Stimulated activated CD4-positive, alpha-beta T cell treated with anti-CD3 and anti-CD28 coated beads, Interleukin-4, amount 100 ng/mL, for 1 hour (primary cell): ENCODE measurements at regions not wholly inside any gene's neighbourhood (a gene's known extent, or its start where the extent isn't known, plus 50 kb on each side); places are given as distances from the start of the nearest gene placed in this dataset.

Experiments used
- DNase-seq: peaks from one replicate; pipeline ENCODE4 v3.0.0-alpha.2; 2020

DNA sequence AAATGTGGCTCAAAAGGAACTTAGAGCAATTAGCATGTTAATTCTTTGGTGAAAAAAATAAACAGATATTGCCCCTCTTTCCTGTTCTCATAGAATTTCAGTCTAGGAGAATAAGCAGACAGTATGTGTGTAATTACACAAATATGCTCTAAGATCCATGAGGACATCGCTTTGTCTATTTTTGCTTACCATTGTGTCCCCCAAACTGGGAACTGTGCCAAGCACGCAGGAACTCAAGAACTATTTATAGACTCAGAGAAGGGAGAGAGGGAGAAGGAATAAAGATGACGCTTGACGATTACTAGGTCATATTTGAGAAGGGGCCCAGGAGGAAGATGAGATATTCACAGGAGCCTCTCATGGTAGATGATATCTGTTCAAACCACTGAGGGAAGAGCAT, 692.6 kb downstream of the RAB28 start:
- no peak for DNase-seq

- no peak for DNase-seq
These were observed 696.9 kb downstream of the RAB28 start for GRCh38 chr4:12787261-12787660.

GRCh38 chr4:12778706-12779105, 705.4 kb downstream of the RAB28 start:
- no peak for DNase-seq

- DNase-seq, result no peak
These were observed 705.9 kb downstream of the RAB28 start for GRCh38 chr4:12778191-12778590.

GRCh38 chr4:12770351-12770750, 713.8 kb downstream of the RAB28 start:
- DNase-seq, result no peak

DNA sequence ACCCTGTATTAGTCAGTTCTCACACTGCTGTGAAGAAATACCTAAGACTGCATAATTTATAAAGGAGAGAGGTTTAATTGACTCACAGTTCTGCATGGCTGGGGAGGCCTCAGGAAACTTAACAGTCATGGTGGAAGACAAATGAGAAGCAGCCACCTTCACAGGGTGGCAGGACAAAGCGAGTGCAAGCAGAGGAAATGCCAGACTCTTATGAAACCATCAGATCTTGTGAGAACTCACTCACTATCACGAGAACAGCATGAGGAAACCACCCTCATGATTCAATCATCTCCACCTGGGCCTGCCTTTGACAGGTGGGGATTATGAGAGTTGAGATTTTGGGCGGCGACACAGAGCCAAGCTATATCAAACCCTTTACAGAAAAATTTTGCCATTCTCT, 722.4 kb downstream of the RAB28 start:
- DNase-seq, result no peak

- no peak for DNase-seq
These were observed 737.0 kb downstream of the RAB28 start for GRCh38 chr4:12747154-12747553.

GRCh38 chr4:12746221-12746620, 737.9 kb downstream of the RAB28 start:
- DNase-seq, result no peak

DNA sequence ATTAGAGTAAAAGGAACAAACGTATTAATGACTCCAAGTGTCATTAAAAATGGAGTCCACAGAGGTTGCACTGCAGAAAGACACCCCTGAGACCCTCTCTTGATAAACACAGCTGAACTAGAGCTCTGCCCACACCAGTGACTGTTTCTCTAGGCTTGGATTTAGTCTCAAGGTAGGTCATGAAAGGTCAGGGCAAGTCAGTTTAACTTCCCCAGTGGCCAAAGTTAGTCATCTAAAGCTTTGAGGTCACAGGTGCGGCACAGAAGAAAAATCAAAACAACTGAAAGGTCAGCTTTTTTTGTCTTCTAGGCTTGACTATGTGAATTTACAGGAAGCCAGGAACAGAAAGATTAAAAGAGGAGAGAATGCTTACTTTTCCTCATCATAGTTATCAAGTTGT, 749.6 kb downstream of the RAB28 start:
- no peak for DNase-seq

DNA sequence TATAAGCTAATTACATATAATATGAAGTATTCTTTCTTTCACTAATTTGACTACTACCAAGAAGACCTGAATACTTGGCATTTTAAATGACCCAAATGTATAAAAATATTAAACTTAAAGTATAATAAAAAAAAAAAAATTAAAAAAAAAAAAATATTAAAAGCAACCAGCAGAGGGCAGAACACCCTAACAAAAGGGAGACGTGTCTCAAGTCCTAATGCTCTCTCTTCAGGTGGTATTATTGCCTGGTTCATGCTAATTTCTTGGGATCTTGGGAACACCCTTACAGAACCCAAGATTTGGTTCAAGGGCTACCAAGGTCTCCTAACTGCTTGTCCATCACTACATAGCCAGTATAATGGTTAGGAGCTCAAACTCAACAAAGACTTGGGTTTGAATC, 754.8 kb downstream of the RAB28 start:
- no peak for DNase-seq

DNA sequence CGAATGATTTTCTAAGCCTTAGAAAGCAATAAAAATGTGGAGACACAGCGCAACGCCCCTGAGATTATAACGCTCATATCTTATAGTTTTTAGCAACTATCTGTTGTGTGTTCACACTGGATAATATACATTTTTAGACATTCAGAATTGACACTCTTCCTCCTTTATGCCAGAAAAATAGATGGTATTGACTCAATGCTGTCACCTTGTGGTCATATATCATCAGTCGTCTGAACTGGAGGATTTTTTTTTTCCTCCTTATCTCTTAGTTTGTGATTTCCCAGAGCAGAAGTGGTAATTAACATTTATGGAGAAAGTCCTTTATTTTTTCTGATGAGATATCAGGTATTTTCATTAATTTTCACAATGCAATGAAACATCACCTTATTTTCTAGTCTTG, 759.6 kb downstream of the RAB28 start:
- DNase-seq, result no peak

DNA sequence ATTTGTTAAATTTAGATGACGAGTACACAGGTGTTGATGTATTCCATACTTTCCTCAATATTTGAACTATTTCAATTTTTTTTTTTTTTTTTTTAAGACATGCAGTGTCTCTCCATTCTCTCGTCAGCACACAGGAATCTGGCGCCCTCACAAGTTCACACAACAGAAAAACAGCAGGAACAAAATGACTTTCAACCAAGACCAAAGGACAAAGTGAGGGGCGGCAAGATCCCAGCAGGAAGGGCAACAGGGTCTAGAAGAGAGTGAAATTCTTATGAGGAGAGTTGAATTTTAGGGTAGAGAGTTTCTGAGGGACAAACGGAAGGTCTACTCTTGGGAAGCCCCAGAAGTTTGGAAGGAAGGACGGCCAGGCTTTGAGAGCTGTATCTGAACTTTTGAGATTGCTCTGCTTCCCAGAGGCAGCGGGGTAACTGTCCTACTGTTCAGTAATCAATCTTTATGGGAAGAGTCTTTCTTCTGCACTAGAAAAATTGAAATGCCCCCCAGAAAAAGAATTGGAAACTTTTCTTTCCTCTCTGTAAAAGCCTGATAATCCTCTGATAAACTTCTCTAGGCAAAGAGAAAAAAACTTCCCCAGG, 760.2 kb downstream of the RAB28 start:
- no peak for DNase-seq

DNA sequence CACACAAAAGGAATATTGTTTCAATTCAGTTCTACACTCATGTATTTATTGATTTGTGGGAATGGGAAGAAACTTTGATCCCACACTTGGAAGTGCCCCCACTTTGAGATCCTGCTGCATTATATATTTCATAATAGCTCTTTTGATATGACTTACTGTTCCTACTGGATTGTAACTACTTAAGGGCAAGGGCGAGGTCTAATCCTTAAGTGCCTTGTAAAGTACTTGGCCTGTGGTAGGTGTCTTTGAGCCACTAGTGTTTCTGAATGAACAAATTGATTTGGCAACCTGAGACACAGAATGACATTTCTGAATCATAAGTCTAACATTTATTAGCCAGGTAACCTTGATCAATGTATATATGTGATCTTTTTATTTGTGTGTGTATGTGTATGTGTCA, 767.2 kb downstream of the RAB28 start:
- DNase-seq, result no peak

- no peak for DNase-seq
These were observed 771.3 kb downstream of the RAB28 start for GRCh38 chr4:12712648-12713339.

GRCh38 chr4:12707381-12708175, 776.6 kb downstream of the RAB28 start:
- DNase-seq, result no peak

DNA sequence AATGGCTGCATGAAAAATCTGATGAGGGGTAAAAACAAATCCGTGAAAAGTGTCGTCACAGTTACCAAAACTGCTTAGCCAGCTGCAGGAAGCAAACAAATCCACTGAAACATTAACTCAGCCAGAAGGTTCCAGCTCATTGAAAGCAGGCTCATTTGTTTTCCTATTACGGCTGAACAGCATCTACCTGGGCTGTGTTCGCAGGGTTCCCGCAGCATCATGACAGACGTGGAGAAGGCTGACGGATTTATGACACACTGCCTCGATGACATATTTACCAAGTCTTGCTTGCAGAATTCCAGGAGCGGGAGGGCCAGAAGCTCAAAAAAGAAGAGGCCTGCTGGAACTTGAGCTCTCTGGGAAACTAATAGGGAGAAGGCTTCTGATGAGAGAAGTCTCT, 781.1 kb downstream of the RAB28 start:
- DNase-seq, result no peak

- no peak for DNase-seq
These were observed 782.8 kb downstream of the RAB28 start for GRCh38 chr4:12701384-12701783.

GRCh38 chr4:12697970-12698369, 786.2 kb downstream of the RAB28 start:
- DNase-seq, result no peak

- DNase-seq, result no peak
These were observed 791.3 kb downstream of the RAB28 start for GRCh38 chr4:12692815-12693214.

DNA sequence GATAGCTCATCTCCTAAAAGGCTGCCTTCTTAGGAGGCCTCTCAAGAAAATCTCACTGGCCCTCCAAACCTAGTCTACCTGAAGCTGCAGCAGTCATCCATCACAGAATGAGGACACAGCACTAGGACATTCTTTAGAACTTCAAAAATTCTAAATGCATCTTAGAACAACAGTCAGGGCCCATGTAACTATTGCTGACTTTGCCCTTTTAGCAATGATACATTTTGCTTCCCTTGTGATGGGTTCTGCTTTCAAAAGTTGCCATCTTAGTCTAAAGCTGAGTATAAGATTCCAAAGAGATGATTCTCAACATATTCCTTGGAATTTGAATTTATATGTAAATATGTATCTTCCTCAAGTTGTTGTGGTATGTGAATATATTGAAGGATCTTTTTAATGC, 793.0 kb downstream of the RAB28 start:
- no peak for DNase-seq

DNA sequence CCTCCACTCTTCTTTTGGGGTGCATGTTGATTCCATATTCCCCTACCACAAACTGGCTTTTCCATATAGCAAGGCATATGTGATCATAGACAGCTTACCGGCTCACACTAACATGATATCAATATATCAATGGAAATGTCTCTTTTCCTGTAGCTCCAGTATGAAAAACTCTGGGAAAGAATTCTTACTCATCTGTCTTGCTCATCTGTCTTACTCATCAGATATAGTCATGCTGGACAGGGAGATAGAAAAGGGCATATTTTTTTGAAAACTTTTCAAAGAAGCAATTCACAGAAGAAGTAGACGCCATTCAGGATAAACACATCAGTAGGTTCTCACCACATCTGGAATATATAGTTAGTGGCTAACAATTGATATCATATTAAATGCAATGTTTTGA, 794.7 kb downstream of the RAB28 start:
- no peak for DNase-seq

- DNase-seq, result no peak
These were observed 804.9 kb downstream of the RAB28 start for GRCh38 chr4:12679217-12679616.

- DNase-seq, result no peak
These were observed 810.0 kb downstream of the RAB28 start for GRCh38 chr4:12674184-12674583.

DNA sequence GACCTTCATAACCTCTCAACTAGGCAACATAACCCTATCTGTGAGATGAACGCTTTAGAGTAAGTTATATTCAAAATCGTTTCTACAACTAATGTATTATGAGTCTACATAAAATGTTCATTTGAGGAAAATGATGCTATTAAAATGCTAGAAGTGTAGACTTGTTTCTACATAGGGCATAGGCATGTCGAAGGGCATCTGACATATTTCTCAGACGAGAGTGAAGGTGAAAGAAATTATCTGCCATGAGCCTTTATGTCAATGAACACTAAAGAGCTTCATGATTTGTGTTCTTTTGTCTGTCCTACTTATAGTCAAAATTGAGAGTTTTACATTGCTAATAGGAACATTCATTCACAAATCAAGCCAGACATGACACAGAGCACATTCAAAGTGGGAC, 811.8 kb downstream of the RAB28 start:
- no peak for DNase-seq
